Transverse colon (tissue), 4 donors: ENCODE measurements at regions not wholly inside any gene's neighbourhood (a gene's known extent, or its start where the extent isn't known, plus 50 kb on each side); places are given as distances from the start of the nearest gene placed in this dataset.

Source experiments
- CTCF ChIP-seq, 5 experiments: fragments of 200-600 bp in 3 of 5; fragments of 450-650 bp in 2 of 5; sonication (generic) in 3 of 5; IDR thresholded peaks; 1 replicate in 2 of 5; 2 replicates in 3 of 5; pipeline ENCODE4 v1.5.1; 2016 to 2017; ENCODE audit warnings: antibody characterized with exemption in 5 of 5, inconsistent platforms in 3 of 5, mild to moderate bottlenecking in 2 of 5, moderate library complexity in 1 of 5
- EP300 ChIP-seq: sonication (generic); formaldehyde crosslinking; IDR thresholded peaks from one replicate; pipeline ENCODE4 v1.6.1; 2017; ENCODE audit warnings: antibody characterized with exemption, low read depth
- POLR2A ChIP-seq: fragments of 450-650 bp; IDR thresholded peaks from one replicate; pipeline ENCODE4 v1.6.1; 2016; ENCODE audit warnings: antibody characterized with exemption, mild to moderate bottlenecking, moderate library complexity
- POLR2AphosphoS5 ChIP-seq, 3 donors: sonication (generic); formaldehyde crosslinking; IDR thresholded peaks; one replicate each; pipeline ENCODE4 v1.6.1; 2016; ENCODE audit warnings: antibody characterized with exemption in 3 of 3

- no peak for TF ChIP-seq CTCF (IDR thresholded peaks at IDR 0.05)
- no peak for TF ChIP-seq POLR2A
- TF ChIP-seq POLR2AphosphoS5 (IDR thresholded peaks at IDR 0.05): no peak
- TF ChIP-seq EP300: no peak
These were observed 106.8 kb upstream of the FBN2 start for GRCh38 chr5:128644863-128645262.
